HG03196 (cell line): ENCODE measurements at regions not wholly inside any gene's neighbourhood (a gene's known extent, or its start where the extent isn't known, plus 50 kb on each side); places are given as distances from the start of the nearest gene placed in this dataset.

Experiments used
- ATAC-seq: cut with Tn5 transposase; IDR thresholded peaks from one replicate; pipeline ENCODE4 v1.9.1; 2021; ENCODE audit not compliant: unreplicated experiment

DNA sequence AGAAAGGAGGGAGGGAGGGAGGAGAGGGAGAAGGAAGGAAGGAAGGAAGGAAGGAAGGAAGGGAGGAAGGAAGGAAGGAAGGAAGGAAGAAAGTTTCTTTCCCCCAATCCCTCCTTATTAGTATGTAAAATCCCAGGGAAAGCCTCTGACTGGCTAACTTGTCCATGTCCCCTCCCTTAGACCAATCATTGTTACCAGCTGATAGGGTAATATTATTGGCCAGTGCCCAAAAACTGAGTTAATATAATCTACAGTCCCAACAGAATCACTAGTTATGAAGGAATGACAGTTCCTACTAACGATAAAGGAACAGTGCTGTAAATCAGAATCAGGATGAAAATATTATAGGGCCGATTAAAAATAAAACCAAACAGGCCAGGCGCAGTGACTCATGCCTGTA is 53.6 kb upstream of the CCNG1 start:
- ATAC-seq: no peak

DNA sequence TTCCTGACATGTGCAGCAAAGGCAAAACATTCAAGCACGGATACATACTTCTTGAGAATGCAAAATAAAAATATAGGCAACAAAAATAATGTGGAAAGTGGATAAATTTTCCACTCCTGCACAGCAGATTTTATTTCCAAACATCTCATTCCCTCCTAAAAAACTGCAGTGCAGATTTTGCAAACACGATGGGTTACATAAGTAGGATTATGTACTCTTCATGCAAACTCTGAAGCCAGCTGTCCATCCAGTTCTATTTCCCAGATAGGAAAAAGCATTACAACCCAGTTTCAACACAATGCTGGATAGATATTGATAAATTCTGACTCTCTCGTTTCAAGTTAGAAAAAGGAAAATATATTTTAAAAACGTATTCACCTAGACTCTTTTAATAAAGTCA is 52.7 kb upstream of the CCNG1 start:
- ATAC-seq: no peak

- no peak for ATAC-seq
Observed at GRCh38 chr5:163385271-163385670, 52.1 kb upstream of the CCNG1 start.

GRCh38 chr5:163385824-163386223 is 51.6 kb upstream of the CCNG1 start:
- no peak for ATAC-seq

- ATAC-seq: no peak
Observed at GRCh38 chr5:163386352-163386751, 51.0 kb upstream of the CCNG1 start.

GRCh38 chr5:163387589-163388343 is 49.6 kb upstream of the CCNG1 start:
- no peak for ATAC-seq
